ENCODE measurements at regions not wholly inside any gene's neighbourhood (a gene's known extent, or its start where the extent isn't known, plus 50 kb on each side); places are given as distances from the start of the nearest gene placed in this dataset.
"Not testable (repeated sequence)": the region's sequence is repeated elsewhere in the genome, so short reads cannot be mapped to it uniquely, and the experiment has no call there.

DNA sequence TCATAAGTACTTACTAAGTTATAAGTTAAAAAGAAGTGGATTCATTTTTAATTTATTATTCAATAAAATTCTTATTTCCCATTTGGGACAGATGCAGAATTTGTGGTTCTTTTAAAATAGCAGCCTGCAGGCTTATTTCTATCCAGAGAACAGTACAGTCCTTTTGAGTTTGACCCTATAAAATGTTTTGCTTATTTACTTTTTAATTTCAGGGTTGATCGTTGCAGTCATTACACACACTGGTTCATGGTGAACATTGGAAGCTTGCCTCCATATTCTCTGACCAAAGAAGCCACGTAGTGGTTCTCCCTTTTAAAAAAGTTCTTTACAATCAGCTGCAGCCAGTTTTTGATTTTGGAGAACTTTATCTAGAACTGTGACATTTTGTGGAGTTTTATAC is 122.9 kb upstream of the PDE7B start:
- no peak for TF ChIP-seq MYC (IDR thresholded peaks at IDR 0.05; ENCODE audit: low read depth, low read length)
- TF ChIP-seq, protein P1, sequence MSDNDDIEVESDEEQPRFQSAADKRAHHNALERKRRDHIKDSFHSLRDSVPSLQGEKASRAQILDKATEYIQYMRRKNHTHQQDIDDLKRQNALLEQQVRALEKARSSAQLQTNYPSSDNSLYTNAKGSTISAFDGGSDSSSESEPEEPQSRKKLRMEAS (IDR thresholded peaks at IDR 0.05; ENCODE audit: low read depth, low read length): no peak
- TF ChIP-seq, protein P2, sequence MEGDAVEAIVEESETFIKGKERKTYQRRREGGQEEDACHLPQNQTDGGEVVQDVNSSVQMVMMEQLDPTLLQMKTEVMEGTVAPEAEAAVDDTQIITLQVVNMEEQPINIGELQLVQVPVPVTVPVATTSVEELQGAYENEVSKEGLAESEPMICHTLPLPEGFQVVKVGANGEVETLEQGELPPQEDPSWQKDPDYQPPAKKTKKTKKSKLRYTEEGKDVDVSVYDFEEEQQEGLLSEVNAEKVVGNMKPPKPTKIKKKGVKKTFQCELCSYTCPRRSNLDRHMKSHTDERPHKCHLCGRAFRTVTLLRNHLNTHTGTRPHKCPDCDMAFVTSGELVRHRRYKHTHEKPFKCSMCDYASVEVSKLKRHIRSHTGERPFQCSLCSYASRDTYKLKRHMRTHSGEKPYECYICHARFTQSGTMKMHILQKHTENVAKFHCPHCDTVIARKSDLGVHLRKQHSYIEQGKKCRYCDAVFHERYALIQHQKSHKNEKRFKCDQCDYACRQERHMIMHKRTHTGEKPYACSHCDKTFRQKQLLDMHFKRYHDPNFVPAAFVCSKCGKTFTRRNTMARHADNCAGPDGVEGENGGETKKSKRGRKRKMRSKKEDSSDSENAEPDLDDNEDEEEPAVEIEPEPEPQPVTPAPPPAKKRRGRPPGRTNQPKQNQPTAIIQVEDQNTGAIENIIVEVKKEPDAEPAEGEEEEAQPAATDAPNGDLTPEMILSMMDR (IDR thresholded peaks at IDR 0.05; ENCODE audit: low read depth, low read length): no peak
- TF ChIP-seq POLR2A (IDR thresholded peaks at IDR 0.05; ENCODE audit: extremely low read depth, insufficient read length): no peak
- no peak overlapping the region for H3K4me3 ChIP-seq (ENCODE audit: low read depth, low read length)
- no peak for DNase-seq (ENCODE audit: low read depth)

- no peak for DNase-seq (ENCODE audit: low read depth)
- no peak for TF ChIP-seq MYC (IDR thresholded peaks at IDR 0.05; ENCODE audit: low read depth, low read length)
- TF ChIP-seq, protein P1 (IDR thresholded peaks at IDR 0.05; ENCODE audit: low read depth, low read length): no peak
- no peak overlapping the region for H3K4me3 ChIP-seq (ENCODE audit: low read depth, low read length)
Observed at GRCh38 chr6:135731116-135731515, 120.4 kb upstream of the PDE7B start.

GRCh38 chr6:135736351-135736750 is 115.2 kb upstream of the PDE7B start:
- not testable (repeated sequence) for H3K4me3 ChIP-seq (ENCODE audit: low read depth, low read length); DNase-seq (ENCODE audit: low read depth)

GRCh38 chr6:135738636-135739035 is 112.9 kb upstream of the PDE7B start:
- DNase-seq (ENCODE audit: low read depth): no peak
- H3K4me3 ChIP-seq (ENCODE audit: low read depth, low read length): no peak overlapping the region
- TF ChIP-seq POLR2A (IDR thresholded peaks at IDR 0.05; ENCODE audit: extremely low read depth, insufficient read length) (no peak), MYC (IDR thresholded peaks at IDR 0.05; ENCODE audit: low read depth, low read length) (no peak)
- TF ChIP-seq, protein P1 (IDR thresholded peaks at IDR 0.05; ENCODE audit: low read depth, low read length): no peak

DNA sequence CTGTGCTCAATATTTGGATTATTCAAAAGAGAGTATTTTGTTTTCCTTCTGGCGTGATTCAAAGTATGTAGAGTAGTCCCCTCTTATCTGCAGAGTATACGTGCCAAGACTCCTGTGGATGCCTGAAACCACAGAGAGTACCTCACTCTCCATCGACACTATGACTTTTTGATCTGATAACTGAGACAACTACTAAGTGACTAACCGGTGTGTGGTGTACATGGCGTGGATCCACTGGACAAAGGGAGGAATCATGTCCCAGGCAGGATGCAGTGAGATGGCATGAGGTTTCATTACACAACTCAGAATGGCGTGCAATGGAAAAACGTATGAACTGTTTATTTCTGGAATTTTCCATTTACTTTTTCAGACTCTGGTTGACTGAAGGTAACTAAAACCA is 112.2 kb upstream of the PDE7B start:
- TF ChIP-seq, protein P1 (IDR thresholded peaks at IDR 0.05; ENCODE audit: low read depth, low read length): no peak
- no peak for TF ChIP-seq MYC (IDR thresholded peaks at IDR 0.05; ENCODE audit: low read depth, low read length)
- TF ChIP-seq POLR2A (IDR thresholded peaks at IDR 0.05; ENCODE audit: extremely low read depth, insufficient read length): no peak
- TF ChIP-seq, protein P2 (IDR thresholded peaks at IDR 0.05; ENCODE audit: low read depth, low read length): no peak
- H3K4me3 ChIP-seq (ENCODE audit: low read depth, low read length): no peak overlapping the region
- DNase-seq (ENCODE audit: low read depth): no peak

GRCh38 chr6:135740580-135740979 is 110.9 kb upstream of the PDE7B start:
- no peak for DNase-seq (ENCODE audit: low read depth)
- no peak overlapping the region for H3K4me3 ChIP-seq (ENCODE audit: low read depth, low read length)
- TF ChIP-seq, protein P2 (IDR thresholded peaks at IDR 0.05; ENCODE audit: low read depth, low read length): no peak
- TF ChIP-seq MYC (IDR thresholded peaks at IDR 0.05; ENCODE audit: low read depth, low read length) (no peak), POLR2A (IDR thresholded peaks at IDR 0.05; ENCODE audit: extremely low read depth, insufficient read length) (no peak)
- TF ChIP-seq, protein P1 (IDR thresholded peaks at IDR 0.05; ENCODE audit: low read depth, low read length): no peak

- H3K4me3 ChIP-seq (ENCODE audit: low read depth, low read length): no peak overlapping the region
- DNase-seq (ENCODE audit: low read depth): no peak
- TF ChIP-seq, protein P2 (IDR thresholded peaks at IDR 0.05; ENCODE audit: low read depth, low read length): peak; percentile 8
- TF ChIP-seq, protein P1 (IDR thresholded peaks at IDR 0.05; ENCODE audit: low read depth, low read length): no peak
Observed at GRCh38 chr6:135743476-135743875, 108.0 kb upstream of the PDE7B start.
